Activated T-cell treated with anti-CD3 and anti-CD28 coated beads for 48 hours (primary cell): ENCODE measurements at regions not wholly inside any gene's neighbourhood (a gene's known extent, or its start where the extent isn't known, plus 50 kb on each side); places are given as distances from the start of the nearest gene placed in this dataset.

Source experiments
- DNase-seq: peaks from one replicate; pipeline ENCODE4 v3.0.0-alpha.2; 2020; ENCODE audit warnings: low read depth

GRCh38 chr20:60510356-60510755 lies 552.1 kb downstream of the CDH26 start:
- no peak for DNase-seq

DNA sequence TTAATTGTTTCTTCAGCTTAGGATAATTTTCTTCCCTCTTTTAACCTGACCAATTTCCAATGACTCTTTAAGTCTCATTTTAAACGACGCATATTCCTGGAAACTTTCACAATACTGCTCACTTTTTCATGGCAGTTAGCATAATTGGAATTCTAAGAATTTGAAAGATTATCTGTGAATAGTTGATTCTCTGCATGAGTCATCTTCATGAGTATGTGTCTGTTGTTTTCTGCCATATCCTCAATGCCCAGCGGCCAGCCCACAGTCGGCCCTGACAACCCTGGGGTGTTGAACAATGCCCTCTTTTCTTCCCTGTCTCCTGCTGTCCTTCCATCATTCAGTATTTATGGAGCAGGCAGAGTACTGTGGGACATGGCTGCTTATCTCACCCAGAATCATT lies 554.2 kb downstream of the CDH26 start:
- no peak for DNase-seq

DNA sequence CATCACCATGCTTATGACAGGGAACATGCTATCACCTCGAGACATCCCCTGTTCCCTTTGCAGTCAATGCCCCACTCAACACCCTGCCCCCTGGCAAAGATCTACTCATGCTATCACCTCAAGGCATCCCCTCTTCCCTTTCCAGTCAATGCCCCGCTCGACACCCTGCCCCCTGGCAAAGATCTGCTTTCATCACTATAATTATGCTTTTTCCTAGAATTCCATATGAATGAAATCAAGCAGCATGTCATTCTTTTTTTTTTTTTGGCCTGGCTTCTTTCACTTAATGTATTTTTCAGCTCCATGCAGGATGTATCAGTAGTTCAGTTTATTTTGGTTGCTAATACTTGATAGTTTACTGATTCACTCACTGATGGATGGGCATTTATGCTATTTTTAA lies 554.9 kb downstream of the CDH26 start:
- no peak for DNase-seq

DNA sequence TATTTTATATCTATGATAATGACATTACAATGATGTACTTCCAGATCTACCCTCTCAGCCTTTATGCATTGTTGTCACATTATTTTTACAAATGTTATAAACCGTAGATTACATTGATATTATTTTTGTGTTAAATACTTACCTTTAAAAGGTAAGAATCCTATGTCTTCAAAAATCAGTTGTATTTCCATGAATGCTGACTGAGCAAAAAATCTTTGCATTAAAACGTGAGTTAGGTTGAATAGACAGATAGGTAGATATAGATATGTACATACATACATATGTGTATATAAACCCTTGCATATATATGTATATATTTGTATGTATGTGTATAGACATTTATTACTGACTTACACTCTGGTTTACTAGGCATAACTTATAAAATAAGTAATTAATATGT lies 558.2 kb downstream of the CDH26 start:
- DNase-seq, result no peak

- no peak for DNase-seq
These were observed 559.8 kb downstream of the CDH26 start for GRCh38 chr20:60518022-60518421.

- no peak for DNase-seq
These were observed 567.2 kb downstream of the CDH26 start for GRCh38 chr20:60525397-60525796.

GRCh38 chr20:60527656-60528055 lies 569.4 kb downstream of the CDH26 start:
- no peak for DNase-seq

GRCh38 chr20:60528141-60528540 lies 569.9 kb downstream of the CDH26 start:
- DNase-seq, result no peak

- DNase-seq, result no peak
These were observed 570.9 kb downstream of the CDH26 start for GRCh38 chr20:60529149-60529548.

DNA sequence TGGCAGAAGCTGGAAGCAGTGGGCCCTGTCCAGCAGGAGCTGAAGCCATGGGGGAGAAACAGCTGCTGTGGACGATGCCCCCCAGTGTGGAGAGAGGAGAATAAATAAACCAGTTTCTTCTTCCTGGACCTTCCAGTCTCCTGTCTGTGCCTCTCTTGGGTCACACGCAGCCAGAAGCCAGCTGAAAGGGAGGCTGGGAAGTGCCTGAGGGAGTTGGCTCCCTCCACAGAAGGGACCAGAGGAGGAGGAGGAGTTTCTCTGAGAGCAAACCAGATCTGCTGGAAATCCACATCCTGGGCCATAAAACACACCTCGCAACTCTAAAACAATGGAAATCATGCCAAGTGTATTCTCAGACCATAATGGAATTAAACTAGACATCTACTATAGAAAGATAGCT lies 577.0 kb downstream of the CDH26 start:
- DNase-seq, result no peak

GRCh38 chr20:60540591-60540990 lies 582.4 kb downstream of the CDH26 start:
- DNase-seq, result no peak

GRCh38 chr20:60541991-60542390 lies 583.8 kb downstream of the CDH26 start:
- DNase-seq, result no peak

- no peak for DNase-seq
These were observed 585.4 kb downstream of the CDH26 start for GRCh38 chr20:60543598-60543997.

- no peak for DNase-seq
These were observed 594.9 kb downstream of the CDH26 start for GRCh38 chr20:60553095-60553494.

GRCh38 chr20:60558486-60558885 lies 600.3 kb downstream of the CDH26 start:
- DNase-seq, result no peak

DNA sequence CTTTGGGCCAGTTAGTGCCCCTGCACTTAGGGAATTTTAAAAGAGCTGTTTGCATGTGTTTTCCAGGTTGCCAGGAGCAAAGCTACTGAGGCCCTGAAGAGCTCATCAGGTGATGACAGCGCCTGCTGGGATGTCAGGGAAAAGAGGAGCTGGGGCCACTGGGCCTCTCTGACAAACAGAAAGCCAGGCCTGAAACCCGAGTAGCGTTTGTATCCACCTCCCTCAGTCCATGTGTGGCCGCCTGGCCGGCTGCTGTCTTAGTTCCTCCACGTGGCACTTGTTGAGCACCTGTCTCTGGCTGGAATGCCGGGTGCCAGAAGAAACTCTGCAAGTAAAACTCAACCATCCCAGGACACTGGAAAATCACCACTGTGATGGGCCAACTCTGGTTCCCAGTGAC lies 601.2 kb downstream of the CDH26 start:
- DNase-seq, result no peak

DNA sequence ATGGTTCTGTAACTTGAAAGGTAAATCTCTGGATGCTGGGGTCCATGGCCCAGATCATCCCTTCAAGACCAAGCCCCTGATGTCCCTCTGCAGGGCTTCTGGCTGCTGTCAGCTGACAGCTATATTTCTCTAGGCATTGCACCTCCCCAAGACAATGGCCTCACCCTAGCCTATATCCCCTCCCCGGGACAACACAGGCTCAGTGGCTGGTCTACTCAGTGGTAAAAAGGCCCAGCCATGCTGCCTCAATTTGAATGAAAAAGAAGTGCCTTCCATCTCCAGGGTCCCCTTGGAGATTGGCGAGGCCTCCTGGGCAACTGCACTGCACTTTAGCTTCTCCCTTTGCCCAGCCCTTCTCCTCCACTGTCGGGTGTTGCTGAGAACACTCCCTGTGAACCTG lies 602.8 kb downstream of the CDH26 start:
- DNase-seq, result no peak

GRCh38 chr20:60565083-60565482 lies 606.9 kb downstream of the CDH26 start:
- no peak for DNase-seq

DNA sequence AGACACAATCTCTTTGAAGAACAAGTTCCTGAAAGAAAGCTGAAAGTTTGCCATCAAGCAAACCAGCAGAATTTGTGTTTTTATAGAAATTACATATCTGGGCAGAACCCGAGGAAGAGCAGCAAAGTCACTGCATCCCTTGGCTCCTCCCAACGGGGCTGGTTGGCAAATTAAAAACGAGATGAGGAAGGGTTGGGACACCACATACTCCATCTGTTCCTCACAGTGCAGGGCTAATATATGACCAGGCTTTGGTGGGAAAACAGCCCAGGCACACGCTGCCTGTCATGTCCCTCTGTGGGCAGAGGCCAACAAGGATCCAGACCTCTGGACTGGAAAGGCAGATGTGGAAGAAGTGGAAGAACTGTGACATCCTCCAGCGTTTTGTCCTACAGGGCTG lies 607.3 kb downstream of the CDH26 start:
- DNase-seq, result no peak

DNA sequence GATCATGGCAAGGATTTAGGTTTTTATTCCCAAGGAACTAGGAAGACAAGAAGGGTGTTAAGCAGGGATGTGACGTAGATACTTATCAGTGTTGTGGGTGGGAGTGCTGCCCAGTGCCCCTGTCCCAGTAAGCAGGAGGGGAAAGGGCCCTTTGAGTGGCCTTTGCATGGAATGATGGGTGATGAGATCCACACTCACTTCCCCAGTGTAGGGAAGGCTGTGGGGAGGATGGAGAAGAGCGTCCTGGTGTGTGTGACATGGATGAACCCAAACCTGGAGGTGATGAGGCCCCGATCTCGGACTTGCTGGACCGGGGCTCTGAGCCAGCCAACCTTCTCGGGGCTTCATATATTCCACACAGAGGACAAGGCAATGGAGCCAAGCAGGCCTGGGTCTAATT lies 610.9 kb downstream of the CDH26 start:
- DNase-seq, result no peak

DNA sequence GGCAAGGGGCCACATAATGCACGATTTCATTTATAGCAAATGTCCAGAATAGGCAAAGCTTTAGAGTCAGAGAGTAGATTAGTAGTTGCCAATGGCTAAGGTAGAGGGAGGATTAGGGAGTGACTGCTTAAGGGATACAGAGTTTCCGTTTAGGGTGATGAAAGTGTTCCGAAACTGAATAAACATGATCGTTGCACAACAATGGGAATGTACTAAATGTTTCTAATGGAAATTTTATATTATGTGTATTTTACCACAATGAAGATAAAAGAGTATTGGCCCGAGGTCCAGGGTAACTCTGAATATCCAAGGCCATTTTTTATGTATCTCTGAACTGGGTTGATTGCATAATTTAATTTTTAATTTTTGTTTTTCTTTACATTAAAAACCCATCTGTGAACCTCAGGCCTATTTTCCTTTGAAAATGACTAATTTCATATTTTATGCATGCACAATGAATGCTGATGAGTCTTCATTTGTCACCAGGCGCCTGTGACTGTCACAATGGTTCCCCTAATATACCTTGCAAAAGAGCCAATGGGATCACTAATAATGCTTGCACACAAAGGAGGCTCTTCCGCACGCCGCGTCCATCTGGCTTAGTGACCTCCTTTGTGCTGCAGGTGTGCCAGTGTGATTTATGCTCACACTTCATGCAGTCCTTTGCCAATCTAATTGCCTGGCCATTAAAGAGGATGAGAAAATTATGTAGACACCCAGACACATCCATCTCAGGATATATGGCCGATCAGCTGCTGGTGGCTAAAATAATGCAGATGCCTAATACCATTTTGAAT lies 612.5 kb downstream of the CDH26 start:
- DNase-seq, result no peak

DNA sequence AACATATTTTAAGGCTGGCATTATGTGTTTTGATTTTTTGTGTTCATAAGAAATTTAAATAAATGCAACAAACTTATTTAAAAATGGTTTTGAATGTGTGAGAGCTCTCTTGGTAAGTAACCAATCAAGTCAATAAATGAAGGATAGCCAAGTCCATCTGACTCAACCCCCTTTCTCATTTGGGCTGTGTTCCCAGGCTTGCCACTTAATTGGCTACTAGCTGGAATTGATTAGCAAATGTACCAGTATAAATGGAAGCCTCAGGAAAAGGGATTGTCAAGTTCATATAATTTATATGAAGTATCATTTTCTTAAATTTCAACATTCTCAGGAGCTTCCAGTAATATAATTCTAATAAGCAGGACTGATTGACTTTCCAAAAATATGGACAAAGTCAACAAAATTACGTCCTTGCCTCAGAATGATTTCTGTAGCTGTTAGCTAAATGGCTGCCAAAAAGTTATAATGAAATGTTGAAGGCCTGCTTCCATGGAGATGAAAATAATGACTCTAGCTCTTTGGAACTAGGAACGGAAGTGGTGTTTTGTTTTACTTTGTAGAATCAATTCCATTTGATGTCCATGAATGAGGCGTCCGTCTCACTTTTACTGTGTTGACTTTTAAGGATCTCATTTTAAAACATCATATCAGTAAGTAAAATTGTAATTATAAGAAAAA lies 614.9 kb downstream of the CDH26 start:
- DNase-seq, result no peak

DNA sequence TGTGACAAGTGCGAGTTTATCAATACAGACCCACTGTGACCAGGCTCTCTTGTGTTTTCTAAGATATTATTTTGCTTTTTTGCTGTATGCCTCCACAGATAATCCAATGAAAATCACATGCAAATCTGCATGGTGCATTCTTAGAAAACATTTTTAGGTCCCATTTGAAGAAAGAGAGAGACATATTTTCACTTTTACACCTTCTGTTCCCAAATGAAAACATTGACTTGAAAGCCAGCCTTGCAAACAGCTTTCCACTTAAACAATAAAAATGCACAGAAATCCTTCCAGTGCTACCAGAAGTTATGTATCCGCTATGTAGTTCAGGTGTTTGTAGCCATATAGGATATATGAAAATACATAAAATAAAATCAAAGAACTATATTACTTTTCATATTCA lies 618.0 kb downstream of the CDH26 start:
- no peak for DNase-seq
